GM12892 (cell line): ENCODE measurements at regions not wholly inside any gene's neighbourhood (a gene's known extent, or its start where the extent isn't known, plus 50 kb on each side); places are given as distances from the start of the nearest gene placed in this dataset.
"Not testable (repeated sequence)": the region's sequence is repeated elsewhere in the genome, so short reads cannot be mapped to it uniquely, and the experiment has no call there.

ENCODE experiments used
- DNase-seq: peaks from one replicate; pipeline ENCODE4 v3.0.0; 2011; ENCODE audit not compliant: insufficient read length
- FAIRE-seq: peaks from 2 replicates; lab custom pipeline; 2011; peaks lifted over from hg19 to GRCh38; lab: Jason Lieb, UNC
- POLR2A ChIP-seq: IDR thresholded peaks from 2 replicates; pipeline ENCODE4 v1.6.1; 2011; ENCODE audit warnings: low read depth, low read length, control low read depth
- POLR2AphosphoS5 ChIP-seq: IDR thresholded peaks from 2 replicates; pipeline ENCODE4 v1.6.1; 2011; ENCODE audit warnings: low read depth, low read length, control low read depth
- TAF1 ChIP-seq: IDR thresholded peaks from 2 replicates; pipeline ENCODE4 v1.6.1; 2011; ENCODE audit warnings: low read depth, mild to moderate bottlenecking, control low read depth, low read length, borderline replicate concordance

DNA sequence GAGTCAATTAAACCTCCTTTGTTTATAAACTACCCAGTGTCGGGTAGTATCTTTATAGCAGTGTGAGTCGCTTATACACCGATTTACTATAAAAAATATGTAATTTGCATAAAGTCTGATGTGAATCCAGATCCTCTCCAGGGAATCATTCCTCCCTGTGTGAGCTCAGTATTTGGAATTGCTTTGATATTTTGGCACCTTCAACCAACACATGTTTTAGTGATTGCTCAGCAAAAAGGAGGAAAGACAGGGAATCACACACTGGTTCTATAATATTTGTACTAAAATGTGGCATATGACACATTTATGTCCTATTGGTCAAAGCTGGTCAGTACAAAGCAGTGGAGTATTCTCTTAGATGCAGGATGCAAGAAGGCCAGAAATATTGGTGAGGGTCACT, 703.9 kb upstream of the ATXN7L3B start:
- FAIRE-seq, result no peak
- TF ChIP-seq POLR2A (no peak), POLR2AphosphoS5 (no peak), TAF1 (no peak)
- no peak for DNase-seq

DNA sequence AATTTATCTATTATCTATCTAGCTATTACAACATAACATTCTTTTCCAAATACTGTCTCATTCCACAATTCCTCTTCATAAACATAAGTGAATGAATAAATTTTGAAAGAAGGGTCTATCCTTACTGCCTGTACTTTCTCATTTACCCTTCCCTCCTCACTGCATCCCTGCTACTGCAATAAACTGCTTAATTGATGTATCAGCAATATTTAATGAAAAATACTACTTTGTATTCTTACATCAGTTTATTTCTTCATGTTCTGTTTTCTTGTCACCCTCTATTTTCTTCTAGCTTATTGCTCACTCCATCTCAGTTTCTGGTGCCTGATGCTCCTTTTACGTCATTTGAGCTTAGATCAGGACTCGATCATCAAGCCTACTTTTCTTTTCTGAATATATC, 695.7 kb upstream of the ATXN7L3B start:
- DNase-seq (no peak), FAIRE-seq (no peak)
- no peak for TF ChIP-seq POLR2A

DNA sequence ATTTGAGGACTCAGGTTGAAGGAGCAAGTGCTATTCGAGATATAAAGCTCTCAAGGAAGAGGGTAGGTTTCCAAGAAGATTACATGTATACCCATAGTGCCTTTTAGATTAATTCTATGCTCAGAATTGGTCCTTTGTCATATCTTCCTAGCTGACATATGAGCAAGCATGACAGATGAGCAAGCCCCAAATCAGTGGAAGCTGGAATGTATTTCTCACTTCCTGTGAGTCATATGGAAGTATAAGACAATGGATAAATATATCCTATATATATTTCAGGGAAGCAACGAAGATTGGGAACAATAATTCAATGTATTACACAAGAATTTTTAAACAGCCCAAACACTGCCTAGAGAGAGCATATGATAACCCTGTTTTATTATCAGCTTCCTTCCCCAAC, 674.1 kb upstream of the ATXN7L3B start:
- DNase-seq, result no peak
- FAIRE-seq, result no peak
- TF ChIP-seq POLR2A (no peak), TAF1 (no peak), POLR2AphosphoS5 (no peak)

- no peak for TF ChIP-seq POLR2AphosphoS5
- TF ChIP-seq TAF1, result no peak
- TF ChIP-seq POLR2A, result no peak
- FAIRE-seq (no peak), DNase-seq (no peak)
Measured at GRCh38 chr12:73867147-73867546, 670.5 kb upstream of the ATXN7L3B start.

DNA sequence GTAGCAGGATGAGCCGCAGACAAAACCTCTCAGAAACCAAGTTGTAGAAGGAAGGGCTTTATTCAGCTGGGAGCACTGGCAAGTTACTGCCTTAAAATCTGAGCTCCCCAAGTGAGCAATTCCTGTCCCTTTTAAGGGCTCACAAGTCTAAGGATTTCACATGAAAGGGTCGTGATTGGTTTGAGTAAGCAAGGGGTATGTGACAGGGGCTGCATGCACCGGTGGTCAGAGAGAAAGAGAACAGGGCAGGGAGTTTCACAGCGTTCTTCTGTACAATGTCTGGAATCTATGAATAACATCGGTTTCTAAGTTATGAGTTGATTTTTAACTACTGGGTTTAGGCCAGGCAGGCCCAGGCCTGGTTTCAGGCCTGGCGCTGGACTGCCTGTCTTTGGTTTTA, 660.3 kb upstream of the ATXN7L3B start:
- DNase-seq, FAIRE-seq: not testable (repeated sequence)

- no peak for DNase-seq
- no peak for TF ChIP-seq POLR2AphosphoS5
- no peak for TF ChIP-seq POLR2A
- TF ChIP-seq TAF1, result no peak
- FAIRE-seq, result no peak
Measured at GRCh38 chr12:73892201-73892600, 645.4 kb upstream of the ATXN7L3B start.

- FAIRE-seq (no peak), DNase-seq (no peak)
- no peak for TF ChIP-seq TAF1
- no peak for TF ChIP-seq POLR2A
- no peak for TF ChIP-seq POLR2AphosphoS5
Measured at GRCh38 chr12:73898645-73899044, 639.0 kb upstream of the ATXN7L3B start.

DNA sequence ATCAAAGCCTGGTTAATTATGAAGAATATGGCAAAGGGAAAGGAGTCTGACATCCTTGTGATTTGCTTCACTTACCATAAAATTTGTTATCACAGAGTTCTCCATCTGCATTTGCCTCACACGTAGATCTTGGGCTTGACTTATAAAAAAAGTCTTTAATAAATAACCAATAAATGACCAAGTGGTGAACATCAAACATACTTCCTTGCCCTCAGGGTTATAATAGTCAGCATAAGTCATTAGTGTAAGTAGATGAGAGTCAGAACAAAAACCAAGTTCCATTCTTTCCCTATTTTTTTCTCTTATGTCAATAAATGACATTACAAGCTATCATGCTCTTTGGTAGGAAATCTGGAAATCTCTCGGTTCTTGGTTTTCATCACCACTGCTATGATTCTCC, 635.4 kb upstream of the ATXN7L3B start:
- no peak for DNase-seq
- TF ChIP-seq TAF1 (no peak), POLR2A (no peak), POLR2AphosphoS5 (no peak)
- FAIRE-seq, result no peak

DNA sequence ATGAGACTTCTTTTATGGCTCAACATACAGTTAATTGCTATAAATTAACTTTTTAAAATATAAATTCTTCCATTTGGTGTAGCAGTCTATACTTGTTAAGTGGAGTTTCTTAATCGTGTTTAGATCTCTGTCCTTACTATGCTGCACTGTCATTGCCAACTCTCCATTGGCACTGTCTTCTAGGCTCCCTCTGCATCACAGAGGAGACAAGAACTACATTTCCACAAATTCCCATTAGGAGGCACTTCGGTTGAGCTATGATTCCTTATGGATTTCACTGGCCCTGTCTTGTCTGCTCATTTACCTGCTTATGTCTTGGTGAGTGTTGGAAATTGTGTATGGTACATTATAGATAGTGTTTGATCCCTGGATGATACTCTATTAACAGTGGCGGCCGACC, 630.9 kb upstream of the ATXN7L3B start:
- DNase-seq (no peak), FAIRE-seq (no peak)
- TF ChIP-seq POLR2AphosphoS5 (no peak), POLR2A (no peak), TAF1 (no peak)

DNA sequence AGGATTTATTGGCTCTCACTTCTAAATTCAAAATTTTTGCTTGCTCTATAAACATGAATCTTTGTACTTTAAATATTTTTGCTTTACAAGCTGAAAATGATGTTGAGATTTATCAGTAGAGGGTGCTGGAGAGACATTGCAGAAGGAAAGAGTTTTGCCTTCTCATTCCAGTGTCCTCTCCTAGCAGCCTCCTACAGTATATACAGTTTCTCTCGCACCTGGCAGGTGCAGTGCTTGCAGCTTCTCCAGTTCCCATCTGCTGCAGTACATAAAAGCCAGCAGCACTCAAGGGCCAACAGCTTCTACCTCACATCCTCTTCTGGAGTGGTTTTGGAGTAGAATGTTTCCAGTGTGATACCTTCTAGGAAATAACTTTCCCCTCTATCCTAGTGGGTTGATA, 601.8 kb upstream of the ATXN7L3B start:
- FAIRE-seq (no peak), DNase-seq (no peak)
- no peak for TF ChIP-seq POLR2AphosphoS5
- no peak for TF ChIP-seq POLR2A
- no peak for TF ChIP-seq TAF1

DNA sequence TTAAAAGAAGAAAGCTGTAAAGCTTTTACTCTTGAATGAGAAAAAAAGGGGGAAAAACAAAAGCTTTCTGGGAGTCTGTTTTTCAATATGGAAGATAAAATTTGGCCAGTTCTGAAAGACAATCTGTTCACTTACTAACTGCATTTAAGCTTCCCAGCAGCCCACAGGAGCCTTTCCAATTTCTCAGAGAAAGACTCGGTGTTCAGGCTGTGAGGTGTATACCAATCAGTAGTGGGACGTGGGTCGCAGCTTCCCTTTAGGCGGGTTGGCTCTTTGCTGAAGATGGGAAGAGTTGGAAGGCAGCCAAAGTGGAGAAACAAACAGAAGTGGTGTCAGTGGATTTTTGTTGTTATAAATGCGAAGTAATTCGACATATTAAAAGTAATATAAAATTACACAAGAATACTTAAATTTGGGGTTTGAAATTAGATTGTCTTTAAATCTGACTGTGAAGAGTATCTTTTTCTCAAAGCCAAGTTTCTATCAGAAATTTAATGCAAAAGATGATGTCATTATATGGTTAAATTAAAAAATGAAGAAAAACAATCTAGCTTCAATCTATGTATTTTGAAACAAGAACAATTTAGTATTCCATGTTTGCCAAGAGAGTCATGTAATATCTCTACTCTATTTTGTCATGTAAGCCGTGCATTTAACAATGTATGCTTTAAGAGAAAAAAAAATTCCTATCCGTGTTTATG, 590.2 kb upstream of the ATXN7L3B start:
- DNase-seq (no peak), FAIRE-seq (no peak)
- TF ChIP-seq TAF1, result no peak
- no peak for TF ChIP-seq POLR2A
- no peak for TF ChIP-seq POLR2AphosphoS5

DNA sequence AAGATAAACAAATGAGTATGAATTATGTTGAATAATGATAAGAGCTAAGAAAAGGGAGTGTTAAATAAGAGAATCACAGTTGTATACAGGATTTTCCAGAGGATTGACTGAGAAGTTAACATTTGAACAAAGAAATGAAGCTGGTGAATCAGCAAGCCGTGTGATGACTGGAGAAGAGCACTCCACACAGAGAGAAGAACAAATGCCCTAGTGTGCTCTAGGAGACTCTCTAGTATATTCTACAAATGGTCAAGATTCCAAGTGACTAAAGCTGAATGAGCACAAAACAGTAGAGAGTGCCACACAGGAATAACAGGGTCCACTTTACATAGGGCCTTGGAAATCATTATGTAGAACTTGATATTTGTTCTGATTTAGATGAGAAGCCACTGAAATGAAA, 587.1 kb upstream of the ATXN7L3B start:
- DNase-seq (no peak), FAIRE-seq (no peak)
- TF ChIP-seq POLR2AphosphoS5 (no peak), POLR2A (no peak), TAF1 (no peak)

GRCh38 chr12:73951956-73952703, 585.5 kb upstream of the ATXN7L3B start:
- FAIRE-seq (peak; percentile 44), DNase-seq (no peak)
- TF ChIP-seq TAF1 (no peak), POLR2AphosphoS5 (no peak), POLR2A (no peak)
